NCI-H1694 treated with DMSO at 0.1 percent for 48 hours (cell line): ENCODE measurements at regions not wholly inside any gene's neighbourhood (a gene's known extent, or its start where the extent isn't known, plus 50 kb on each side); places are given as distances from the start of the nearest gene placed in this dataset.

Experiments
- DNase-seq: peaks from one replicate; lab custom pipeline; 2025; lab: John Stamatoyannopoulos, UW

DNA sequence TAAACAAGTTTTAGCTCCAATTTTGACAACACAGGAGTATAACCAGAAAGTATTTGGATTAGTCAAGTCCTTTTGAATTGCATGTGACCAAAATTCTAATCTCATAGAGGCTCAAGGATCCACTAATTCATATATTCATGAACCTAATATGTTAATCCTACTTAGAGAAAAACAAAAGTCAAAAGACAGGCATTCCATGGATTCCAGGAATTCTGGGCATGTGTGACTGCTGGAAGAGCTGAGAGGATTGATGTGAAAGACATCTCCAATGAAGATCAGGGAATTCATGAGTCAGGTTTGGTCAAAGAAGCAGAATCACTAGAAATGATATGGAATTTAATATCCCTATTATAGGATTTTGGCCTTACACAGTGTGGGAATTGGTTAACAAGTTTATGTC, 1494.6 kb upstream of the DDX18 start:
- DNase-seq, result no peak

DNA sequence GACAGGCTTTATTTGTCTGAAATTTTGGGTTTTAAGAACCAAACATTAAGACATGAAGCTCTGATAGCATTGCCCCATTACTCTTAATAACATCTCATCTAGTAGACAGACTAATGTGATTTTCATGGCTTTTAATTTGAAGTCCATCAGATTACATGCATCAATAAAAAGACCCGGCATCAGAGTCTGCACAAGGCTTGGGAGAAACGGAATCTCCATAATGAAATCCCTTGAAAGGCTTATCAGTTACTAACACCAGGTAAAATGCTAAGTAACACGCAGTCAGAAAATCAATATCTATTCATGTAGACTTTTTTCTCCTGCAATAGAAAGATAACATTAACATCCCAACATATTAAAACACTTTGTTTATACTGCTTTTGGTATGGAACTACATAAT, 1485.2 kb upstream of the DDX18 start:
- DNase-seq, result no peak

DNA sequence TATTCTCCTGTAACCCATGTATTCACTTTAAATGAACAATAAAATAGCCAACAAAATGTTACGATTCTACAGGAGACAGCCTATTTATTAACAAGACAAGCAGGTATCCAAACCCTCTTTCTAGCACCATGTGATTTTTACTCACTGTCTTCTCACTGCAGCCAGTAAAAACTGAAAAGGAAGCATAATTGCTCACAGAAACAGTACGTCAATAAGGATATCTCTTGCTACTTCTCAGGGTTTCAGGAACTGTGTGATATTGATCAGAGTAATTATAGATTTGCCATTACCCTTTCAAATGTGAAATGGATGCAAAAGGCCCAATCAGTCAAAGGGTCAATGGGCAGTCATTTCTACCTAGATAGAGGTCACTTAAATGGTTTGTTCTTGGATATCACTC, 1473.8 kb upstream of the DDX18 start:
- DNase-seq, result no peak

DNA sequence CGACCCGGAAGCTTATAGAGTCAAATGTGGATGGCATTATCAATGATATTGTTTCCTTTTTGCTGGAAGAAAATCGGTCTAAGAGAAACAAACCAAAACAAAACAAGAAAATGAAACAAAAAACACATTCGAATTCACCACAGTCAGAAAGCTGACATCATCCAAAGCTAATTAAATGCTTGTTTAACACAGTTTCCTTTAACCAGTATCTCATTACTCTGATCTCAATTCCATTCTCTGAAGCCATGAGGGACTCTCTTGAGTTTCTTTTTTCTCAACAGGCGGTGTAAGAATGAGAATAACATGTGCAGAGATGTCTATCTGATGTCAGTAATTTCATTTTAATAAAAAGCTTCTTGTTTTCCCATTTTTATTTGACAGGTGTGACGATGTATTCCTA, 1448.3 kb upstream of the DDX18 start:
- DNase-seq, result no peak

DNA sequence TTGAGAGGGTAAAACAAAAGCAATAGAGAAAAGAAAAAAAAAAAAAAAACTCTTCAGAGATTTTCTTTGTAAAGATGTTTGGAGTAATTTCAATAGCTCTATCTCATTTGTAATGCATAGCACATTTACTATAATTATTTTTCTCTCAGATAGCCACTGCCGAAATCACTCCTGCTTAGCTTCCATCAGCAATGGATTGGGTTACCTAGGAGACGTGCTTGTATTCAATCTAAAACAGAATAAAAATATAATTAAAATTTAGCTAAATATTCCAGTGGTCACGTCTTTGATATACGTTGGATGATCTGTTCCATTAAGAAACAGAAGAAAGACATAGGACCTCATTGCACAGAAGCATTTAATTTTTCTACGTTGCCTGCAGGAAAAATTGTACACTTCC, 1435.7 kb upstream of the DDX18 start:
- DNase-seq, result no peak

- DNase-seq, result no peak
Measured at GRCh38 chr2:116411211-116411610, 1403.3 kb upstream of the DDX18 start.

GRCh38 chr2:116413659-116414058, 1400.8 kb upstream of the DDX18 start:
- no peak for DNase-seq

GRCh38 chr2:116416731-116417377, 1397.6 kb upstream of the DDX18 start:
- DNase-seq, result no peak

- no peak for DNase-seq
Measured at GRCh38 chr2:116435648-116436047, 1378.8 kb upstream of the DDX18 start.

DNA sequence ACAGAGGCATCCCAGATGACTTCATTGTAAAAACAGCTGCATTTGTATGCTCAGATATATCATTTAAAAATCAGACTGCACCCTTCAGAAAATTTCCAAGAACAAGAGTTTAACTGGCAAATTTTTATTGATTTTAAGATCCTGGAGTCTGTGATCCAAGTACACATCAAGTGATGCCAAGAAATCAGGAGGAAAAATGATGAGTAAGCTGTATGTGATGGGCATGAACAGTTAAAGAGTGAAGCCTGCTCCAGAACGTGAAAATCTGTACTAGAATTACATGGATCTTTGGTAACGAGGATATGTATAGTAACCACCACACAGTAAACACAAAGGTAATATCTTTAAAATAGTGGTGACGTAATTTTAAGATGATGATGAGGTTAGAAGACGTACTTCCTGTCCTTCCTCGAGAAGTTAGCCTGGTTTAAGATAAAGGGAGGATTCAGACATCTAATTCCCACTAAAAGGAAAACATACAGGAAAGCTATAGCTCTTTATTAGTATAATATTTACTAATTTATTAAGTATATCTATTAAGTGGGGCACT, 1374.3 kb upstream of the DDX18 start:
- DNase-seq, result no peak

GRCh38 chr2:116442418-116442817, 1372.1 kb upstream of the DDX18 start:
- no peak for DNase-seq

DNA sequence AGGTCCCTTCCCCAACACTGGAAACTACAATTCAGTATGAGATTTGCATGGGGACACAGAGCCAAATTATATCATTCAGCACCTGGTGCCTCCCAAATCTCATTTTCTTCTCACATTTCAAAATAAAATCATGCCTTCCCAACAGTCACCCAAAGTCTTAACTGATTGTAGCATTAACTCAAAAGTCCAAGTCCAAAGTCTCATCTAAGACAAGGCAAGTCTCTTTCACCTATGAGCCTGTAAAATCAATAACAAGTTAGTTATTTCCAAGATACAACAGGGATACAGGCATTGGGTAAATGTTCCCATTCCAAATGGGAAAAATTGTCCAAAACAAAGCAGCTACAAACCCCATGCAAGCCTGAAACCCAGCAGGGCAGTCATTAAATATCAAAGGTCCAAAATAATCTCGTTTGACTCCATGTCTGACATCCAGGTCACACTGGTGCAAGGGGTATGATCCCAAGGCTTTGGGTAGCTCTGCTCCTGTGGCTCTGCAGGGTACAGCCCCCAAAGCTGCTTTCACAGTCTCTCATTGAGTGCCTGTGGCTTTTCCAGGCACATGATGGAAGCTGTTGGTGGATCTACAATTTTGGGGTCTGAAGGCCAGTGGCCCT, 1370.1 kb upstream of the DDX18 start:
- DNase-seq, result no peak

DNA sequence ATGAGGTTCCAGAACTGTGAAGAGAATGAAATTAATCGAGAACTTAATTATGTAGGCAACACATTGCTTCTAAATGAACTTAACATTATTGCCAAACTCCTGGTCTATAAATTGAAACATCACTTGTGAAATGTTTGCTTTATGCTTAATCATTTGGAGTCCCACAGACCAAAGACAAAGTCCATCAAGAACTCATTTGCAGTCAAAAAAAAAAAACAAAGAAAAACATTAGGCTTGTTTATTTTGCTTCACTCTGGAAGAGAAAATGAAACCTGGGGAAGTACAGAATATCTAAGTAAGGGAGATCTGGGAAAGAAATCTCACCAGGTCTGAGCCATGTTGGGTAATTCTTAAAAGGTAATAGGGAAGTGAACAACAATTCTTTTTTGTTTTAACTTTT, 1363.5 kb upstream of the DDX18 start:
- DNase-seq, result no peak

DNA sequence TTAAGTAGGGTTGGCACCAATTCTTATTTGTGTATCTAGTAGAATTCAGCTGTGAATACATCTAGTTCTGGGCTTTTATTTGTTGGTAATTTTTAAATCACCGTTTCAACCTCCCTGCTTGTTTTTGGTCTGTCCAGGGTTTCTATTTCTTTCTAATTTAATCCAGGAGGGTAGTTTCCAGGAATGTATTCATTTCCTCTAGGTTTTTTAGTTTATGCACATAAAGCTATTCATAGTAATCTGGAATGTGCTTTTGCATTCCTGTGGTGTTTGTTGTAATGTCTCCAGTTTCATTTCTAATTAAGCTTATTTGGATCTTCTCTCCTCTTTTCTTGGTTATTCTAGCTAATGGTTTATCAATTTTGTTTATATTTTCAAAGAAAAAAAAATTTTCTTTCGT, 1361.8 kb upstream of the DDX18 start:
- no peak for DNase-seq

- no peak for DNase-seq
Measured at GRCh38 chr2:116456429-116456828, 1358.1 kb upstream of the DDX18 start.

GRCh38 chr2:116467243-116467642, 1347.2 kb upstream of the DDX18 start:
- peak; percentile 29 for DNase-seq

GRCh38 chr2:116477229-116477628, 1337.3 kb upstream of the DDX18 start:
- DNase-seq, result no peak

- DNase-seq, result no peak
Measured at GRCh38 chr2:116487336-116487735, 1327.2 kb upstream of the DDX18 start.

DNA sequence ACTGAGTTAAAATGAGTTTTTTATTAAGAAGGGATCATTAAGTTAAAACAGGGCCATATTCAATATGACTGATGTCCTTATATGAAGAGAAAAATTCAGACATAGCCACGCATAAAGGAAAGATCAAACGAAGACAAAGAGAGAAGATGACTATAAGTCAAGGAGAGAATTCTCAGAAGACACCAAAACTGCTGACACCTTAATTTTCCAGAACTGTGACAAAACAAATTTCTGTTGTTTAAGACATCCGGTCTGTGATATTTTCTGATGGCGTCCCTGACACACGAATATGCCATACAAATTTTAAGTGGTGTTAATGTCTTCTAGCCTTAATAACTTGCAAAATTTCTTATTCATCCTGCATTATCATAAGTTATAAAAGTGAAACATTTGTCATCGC, 1325.2 kb upstream of the DDX18 start:
- DNase-seq, result no peak

GRCh38 chr2:116489944-116490343, 1324.5 kb upstream of the DDX18 start:
- DNase-seq, result no peak

DNA sequence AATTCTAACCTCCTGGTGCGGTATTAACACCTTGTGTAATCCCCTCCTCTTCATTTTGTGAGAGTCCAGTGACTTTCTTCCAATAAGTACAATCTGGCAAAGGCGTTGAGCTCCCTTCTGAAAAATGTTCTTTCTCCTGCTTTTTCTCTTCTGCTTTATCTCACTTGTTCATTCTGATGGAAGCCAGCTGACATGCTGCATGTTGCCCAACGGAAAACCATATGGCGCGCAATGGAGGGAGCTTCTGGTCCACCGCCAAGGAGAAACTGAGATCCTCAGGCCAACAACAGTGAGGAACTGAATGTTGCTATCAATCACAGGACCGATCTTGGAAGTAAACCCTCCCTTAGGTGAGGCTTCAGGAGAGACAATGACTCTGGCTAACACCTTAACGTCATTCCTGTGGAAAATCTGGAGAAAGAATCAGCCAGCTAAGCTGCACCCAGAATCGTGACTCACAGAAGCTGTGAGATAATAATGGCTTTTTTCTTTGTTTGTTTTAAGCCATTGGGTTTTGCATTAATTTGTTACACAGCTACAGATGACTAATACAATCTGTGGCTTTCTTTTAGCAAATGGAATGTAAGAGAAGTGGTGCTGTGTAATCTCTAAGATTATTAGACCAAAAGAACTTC, 1323.9 kb upstream of the DDX18 start:
- DNase-seq, result no peak

DNA sequence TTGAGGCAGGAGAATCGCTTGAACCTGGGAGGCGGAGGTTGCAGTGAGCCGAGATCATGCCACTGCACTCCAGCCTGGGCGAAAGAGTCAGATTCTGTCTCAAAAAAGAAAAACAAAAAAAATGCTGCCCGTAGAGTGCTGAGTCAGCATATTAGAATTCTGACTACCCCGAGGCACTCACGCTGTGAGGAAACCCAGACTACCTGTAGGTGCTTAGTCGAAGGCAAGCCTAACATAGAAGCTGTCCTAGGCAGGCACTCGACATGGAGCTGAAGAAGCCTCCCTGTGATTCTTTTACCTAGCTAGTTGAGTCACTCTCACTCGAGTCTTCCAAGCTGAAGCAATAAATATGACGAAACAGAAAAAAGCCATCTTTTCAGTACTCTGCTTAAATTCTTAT, 1323.2 kb upstream of the DDX18 start:
- DNase-seq, result no peak

- DNase-seq, result no peak
Measured at GRCh38 chr2:116499389-116499788, 1315.1 kb upstream of the DDX18 start.
